Small intestine (tissue), 7 donors: ENCODE measurements at regions not wholly inside any gene's neighbourhood (a gene's known extent, or its start where the extent isn't known, plus 50 kb on each side); places are given as distances from the start of the nearest gene placed in this dataset.

ENCODE experiments used
- DNase-seq, 2 donors: peaks; one replicate each; pipeline versions ENCODE4 v3.0.0 to v3.0.0-alpha.2; 2013
- FAIRE-seq: peaks from 2 replicates; lab custom pipeline; 2012; peaks lifted over from hg19 to GRCh38; lab: Jason Lieb, UNC
- H3K27ac ChIP-seq, 3 donors: one replicate each; pipeline ENCODE4 v1.5.1; 2013; ENCODE audit warnings: low read length in 2 of 3, mild to moderate bottlenecking in 2 of 3, control low read depth in 1 of 3, inconsistent platforms in 1 of 3, low read depth in 1 of 3, moderate library complexity in 1 of 3
- H3K27me3 ChIP-seq, 3 donors: one replicate each; pipeline ENCODE4 v1.6.1; 2013; ENCODE audit warnings: low read length in 3 of 3, inconsistent platforms in 1 of 3; ENCODE audit not compliant: control insufficient read depth in 3 of 3, insufficient read depth in 3 of 3
- H3K36me3 ChIP-seq, 3 donors: one replicate each; pipeline ENCODE4 v1.6.1; 2013; ENCODE audit warnings: low read length in 3 of 3, inconsistent platforms in 1 of 3, low read depth in 1 of 3, mild to moderate bottlenecking in 1 of 3, moderate library complexity in 1 of 3; ENCODE audit not compliant: control insufficient read depth in 3 of 3, insufficient read depth in 2 of 3
- H3K4me1 ChIP-seq, 3 donors: one replicate each; pipeline ENCODE4 v1.6.1; 2013; ENCODE audit warnings: low read length in 2 of 3, inconsistent platforms in 1 of 3, low read depth in 1 of 3, mild to moderate bottlenecking in 1 of 3, moderate library complexity in 1 of 3; ENCODE audit not compliant: control insufficient read depth in 3 of 3, insufficient read depth in 2 of 3
- H3K4me3 ChIP-seq, 3 donors: one replicate each; pipeline ENCODE4 v1.5.1; 2013; ENCODE audit warnings: low read length in 3 of 3, control low read depth in 1 of 3, inconsistent platforms in 1 of 3, low read depth in 1 of 3, mild to moderate bottlenecking in 1 of 3, moderate library complexity in 1 of 3
- H3K9me3 ChIP-seq, 2 donors: one replicate each; pipeline ENCODE4 v1.6.1; 2013; ENCODE audit warnings: low read depth in 1 of 2, low read length in 1 of 2; ENCODE audit not compliant: control insufficient read depth in 2 of 2, insufficient read depth in 1 of 2
- WGBS, 3 donors: extraction: QIAGEN DNeasy Blood & Tissue Kit; methylation state at CpG; one replicate each; pipeline ENCODE4 v1.1.7; 2013; 5-methylcytosine and 5-hydroxymethylcytosine counted together
- donor health status: healthy with polysubstance abuse.
- donor health status: control.
- donor health status: control.
- donor health status: Bipolar disorder and iron deficiency.
- donor health status: healthy.

- Histone ChIP-seq H3K27me3 (no peaks in the 10 kb centered on the region), H3K4me1 (peaks cover 0 to under 1% (median 0%) of the 10 kb centered on the region in 3 donors), H3K4me3 (no peak overlapping the region), H3K27ac (no peak overlapping the region), H3K9me3 (no peaks in the 10 kb centered on the region), H3K36me3 (peaks cover 0 to 2% (median 0%) of the 10 kb centered on the region in 3 donors)
- WGBS, 3 donors, result 90 to 94% (median 94%) methylated on average over 2 of the region's 2 CpGs
- FAIRE-seq (no peak), DNase-seq (no peak)
These were observed 242.0 kb downstream of the HAPSTR1 start for GRCh38 chr16:9333469-9333868.

DNA sequence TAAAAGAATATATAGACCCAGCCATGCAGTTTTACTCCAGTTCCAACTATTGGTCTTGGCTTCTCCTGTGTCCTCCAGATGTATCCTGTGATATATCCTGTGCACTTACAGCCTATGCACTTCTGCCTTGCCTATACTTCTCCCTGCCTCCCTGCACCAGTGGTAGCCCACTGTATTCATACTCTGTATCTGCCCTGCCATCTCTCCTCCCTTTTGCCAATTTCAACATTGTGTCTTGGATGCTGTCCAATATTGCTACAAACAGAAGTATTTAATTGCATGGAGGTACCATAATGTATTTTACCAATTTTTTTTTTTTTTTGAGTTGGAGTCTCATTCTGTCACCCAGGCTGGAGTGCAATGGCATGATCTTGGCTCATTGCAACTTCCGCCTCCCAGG, 242.7 kb downstream of the HAPSTR1 start:
- 95 to 100% (median 97%) methylated on average over 1 of the region's 1 CpG for WGBS, 3 donors
- no peak for FAIRE-seq
- H3K27me3 ChIP-seq, result no peaks in the 10 kb centered on the region
- no peak overlapping the region for H3K4me3 ChIP-seq
- peaks cover 0 to 1% (median 0%) of the 10 kb centered on the region in 3 donors for H3K4me1 ChIP-seq
- no peak for DNase-seq
- no peak overlapping the region for H3K27ac ChIP-seq
- peaks cover 0 to 2% (median 0%) of the 10 kb centered on the region in 3 donors for H3K36me3 ChIP-seq
- no peaks in the 10 kb centered on the region for H3K9me3 ChIP-seq

- no peak for DNase-seq
- H3K4me1 ChIP-seq, result peaks cover 0 to 1% (median 0%) of the 10 kb centered on the region in 3 donors
- H3K27me3 ChIP-seq, result no peaks in the 10 kb centered on the region
- H3K9me3 ChIP-seq, result no peaks in the 10 kb centered on the region
- no peak overlapping the region for H3K27ac ChIP-seq
- WGBS, 3 donors, result 56 to 65% (median 63%) methylated on average over 4 of the region's 4 CpGs
- no peak for FAIRE-seq
- peaks cover 0 to 2% (median 0%) of the 10 kb centered on the region in 3 donors for H3K36me3 ChIP-seq
- H3K4me3 ChIP-seq, result no peak overlapping the region
These were observed 246.0 kb downstream of the HAPSTR1 start for GRCh38 chr16:9337308-9338032.

GRCh38 chr16:9338068-9338467, 246.6 kb downstream of the HAPSTR1 start:
- peaks cover 0 to 2% (median 0%) of the 10 kb centered on the region in 3 donors for H3K36me3 ChIP-seq
- DNase-seq (no peak), FAIRE-seq (no peak)
- no peak overlapping the region for H3K27ac ChIP-seq
- no peaks in the 10 kb centered on the region for H3K9me3 ChIP-seq
- no peak overlapping the region for H3K4me3 ChIP-seq
- peaks cover 0 to 1% (median 0%) of the 10 kb centered on the region in 3 donors for H3K27me3 ChIP-seq
- H3K4me1 ChIP-seq, result peaks cover 0 to 1% (median 0%) of the 10 kb centered on the region in 3 donors
- WGBS, 3 donors, result 54 to 70% (median 62%) methylated on average over 2 of the region's 2 CpGs

DNA sequence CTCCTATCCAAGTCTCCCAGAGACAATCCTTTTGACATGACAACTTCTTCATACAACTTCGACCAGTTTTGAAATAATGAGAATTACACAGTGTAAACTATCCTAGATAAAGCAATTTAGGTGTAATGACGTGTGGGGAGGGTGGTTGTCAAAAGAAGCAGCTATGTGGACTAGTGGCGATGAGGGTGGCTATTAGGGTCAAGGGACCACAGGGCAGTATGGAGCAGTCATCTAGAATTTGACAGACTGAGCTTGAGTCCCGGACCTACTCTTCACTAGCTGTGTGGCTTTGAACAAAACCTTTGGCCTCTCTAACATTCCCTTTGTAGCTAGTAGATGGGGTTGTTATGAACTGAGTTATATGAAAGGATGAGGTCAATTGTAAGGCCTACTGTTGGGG, 247.1 kb downstream of the HAPSTR1 start:
- Histone ChIP-seq H3K4me1 (peaks cover 0 to 1% (median 0%) of the 10 kb centered on the region in 3 donors), H3K27me3 (peaks cover 0 to 2% (median 0%) of the 10 kb centered on the region in 3 donors), H3K27ac (no peak overlapping the region), H3K9me3 (no peaks in the 10 kb centered on the region), H3K36me3 (peaks cover 0 to 2% (median 0%) of the 10 kb centered on the region in 3 donors), H3K4me3 (no peak overlapping the region)
- WGBS, 3 donors, result 71 to 84% (median 80%) methylated on average over 4 of the region's 4 CpGs
- FAIRE-seq, result no peak
- DNase-seq, result no peak

DNA sequence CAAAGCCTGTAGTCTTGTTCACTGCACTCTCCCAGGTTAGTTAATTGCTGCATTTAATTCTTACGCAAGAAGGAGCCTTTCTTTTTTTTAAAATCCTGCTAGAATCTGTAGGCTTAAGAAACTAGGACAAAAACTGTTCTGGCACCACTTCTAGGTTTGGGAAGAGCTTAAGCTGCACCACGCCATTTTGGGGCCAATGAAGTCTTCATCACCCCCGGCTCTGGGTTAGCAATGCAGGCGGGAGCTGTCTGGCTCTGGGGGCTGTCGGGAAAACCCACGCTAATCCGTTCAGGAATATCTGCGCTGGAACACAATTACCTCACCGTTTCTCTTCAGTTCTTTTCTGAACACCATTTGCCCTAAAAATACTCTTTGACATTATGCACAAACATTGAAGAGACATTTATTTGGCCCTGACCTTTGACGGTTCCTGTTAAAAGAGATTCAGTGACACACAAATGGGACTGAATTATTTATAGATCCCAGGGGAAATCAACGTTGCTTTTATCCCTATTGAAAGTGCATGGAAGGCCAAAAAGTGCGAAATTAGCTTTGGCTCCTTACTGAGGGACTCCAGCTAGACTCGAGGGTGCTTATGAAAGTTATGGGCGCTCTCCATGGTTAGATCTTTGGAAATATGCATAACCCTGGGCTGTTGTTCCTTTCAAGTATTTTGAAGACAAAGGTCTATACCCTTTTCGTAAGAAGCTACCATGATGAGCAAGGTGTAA, 249.2 kb downstream of the HAPSTR1 start:
- H3K4me1 ChIP-seq, result peaks cover 0 to 1% (median 0%) of the 10 kb centered on the region in 3 donors
- WGBS, 3 donors, result 76 to 86% (median 84%) methylated on average over 15 of the region's 15 CpGs
- H3K27ac ChIP-seq, result no peak overlapping the region
- H3K27me3 ChIP-seq, result peaks cover 0 to 2% (median 0%) of the 10 kb centered on the region in 3 donors
- H3K36me3 ChIP-seq, result peaks cover 0 to 2% (median 0%) of the 10 kb centered on the region in 3 donors
- H3K9me3 ChIP-seq, result no peaks in the 10 kb centered on the region
- FAIRE-seq (no peak), DNase-seq (no peak)
- H3K4me3 ChIP-seq, result no peak overlapping the region

DNA sequence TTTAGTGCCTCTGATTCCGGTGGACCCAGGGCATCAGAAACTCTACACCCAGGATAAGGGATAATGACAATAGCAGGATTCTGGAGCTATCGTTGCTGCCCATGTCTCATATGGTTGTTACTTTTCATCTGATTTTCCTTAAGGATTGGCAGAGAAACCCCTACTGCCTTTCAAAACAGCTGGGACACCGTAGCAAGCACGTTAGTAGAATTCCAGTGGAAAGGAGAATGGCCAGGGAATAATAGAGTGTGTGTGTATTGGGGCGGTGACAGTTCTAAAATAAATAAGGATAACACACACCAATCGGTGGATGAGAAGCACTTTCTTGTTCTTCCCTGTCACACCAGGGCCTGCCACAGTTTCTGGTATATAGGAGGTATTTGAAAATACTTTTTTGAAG, 251.8 kb downstream of the HAPSTR1 start:
- Histone ChIP-seq H3K4me3 (no peak overlapping the region), H3K4me1 (peaks cover 0 to 1% (median 0%) of the 10 kb centered on the region in 3 donors), H3K9me3 (no peaks in the 10 kb centered on the region), H3K27me3 (peaks cover 0 to 2% (median 0%) of the 10 kb centered on the region in 3 donors), H3K36me3 (no peaks in the 10 kb centered on the region), H3K27ac (no peak overlapping the region)
- WGBS, 3 donors, result 67 to 79% (median 73%) methylated on average over 6 of the region's 6 CpGs
- DNase-seq, result no peak
- FAIRE-seq, result no peak

DNA sequence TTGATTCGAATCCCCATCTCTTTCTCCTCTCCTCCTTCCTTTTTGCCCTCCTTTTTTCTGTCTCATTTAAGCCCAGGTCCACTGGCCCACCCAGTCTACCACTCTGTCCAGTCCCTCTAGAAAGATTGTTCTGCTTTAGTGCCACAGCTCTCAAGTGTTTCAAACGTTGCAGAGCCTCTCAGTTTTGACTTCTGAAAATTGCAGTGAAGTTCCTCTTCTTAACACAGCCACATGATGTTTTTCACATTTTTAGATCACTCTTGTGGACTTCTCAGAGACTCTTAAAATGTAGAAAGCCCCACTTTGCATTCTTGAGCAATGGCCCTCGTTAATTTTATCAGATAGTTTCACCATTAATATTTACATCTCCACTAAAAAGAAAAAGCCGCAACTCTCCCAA, 253.1 kb downstream of the HAPSTR1 start:
- Histone ChIP-seq H3K36me3 (no peaks in the 10 kb centered on the region), H3K9me3 (peaks cover 0 to 3% of the 10 kb centered on the region in 2 donors), H3K4me3 (no peak overlapping the region), H3K27ac (no peak overlapping the region), H3K27me3 (peaks cover 0 to 2% (median 0%) of the 10 kb centered on the region in 3 donors), H3K4me1 (no peaks in the 10 kb centered on the region)
- no peak for FAIRE-seq
- DNase-seq, result no peak
- WGBS, 3 donors, result 52 to 76% (median 70%) methylated on average over 4 of the region's 4 CpGs
